Ascending aorta (tissue), 2 donors: ENCODE measurements at regions not wholly inside any gene's neighbourhood (a gene's known extent, or its start where the extent isn't known, plus 50 kb on each side); places are given as distances from the start of the nearest gene placed in this dataset.
"Not testable (repeated sequence)": the region's sequence is repeated elsewhere in the genome, so short reads cannot be mapped to it uniquely, and the experiment has no call there.

Experiments
- DNase-seq, 2 donors: peaks; one replicate each; pipeline ENCODE4 v3.0.0-alpha.2; 2019; ENCODE audit warnings: low spot score in 2 of 2
- H3K27ac ChIP-seq, 2 donors: fragments of 200-600 bp; sonication (generic); one replicate each; pipeline ENCODE4 v1.5.1; 2016 to 2017; ENCODE audit warnings: mild to moderate bottlenecking in 1 of 2
- H3K27me3 ChIP-seq: fragments of 200-600 bp; sonication (generic); one replicate; pipeline ENCODE4 v1.5.1; 2017
- H3K36me3 ChIP-seq, 2 donors: fragments of 200-600 bp; sonication (generic); one replicate each; pipeline ENCODE4 v1.5.1; 2016
- H3K4me1 ChIP-seq, 2 donors: fragments of 200-600 bp; sonication (generic); one replicate each; pipeline ENCODE4 v1.5.1; 2016 to 2017; ENCODE audit warnings: mild to moderate bottlenecking in 1 of 2
- H3K4me3 ChIP-seq, 2 donors: fragments of 200-600 bp; sonication (generic); one replicate each; pipeline ENCODE4 v1.5.1; 2016 to 2017; ENCODE audit warnings: mild to moderate bottlenecking in 1 of 2
- H3K9me3 ChIP-seq, 2 donors: fragments of 200-600 bp; sonication (generic); one replicate each; pipeline ENCODE4 v1.5.1; 2016
- intact Hi-C: fragments of 100-400 bp; cut with DNase I; formaldehyde crosslinking; loops from one replicate; pipeline ENCODE4 v1.15.1; 2023
- TF ChIP-seq, protein P1 (sequence below), 3 experiments: fragments of 200-600 bp in 2 of 3; fragments of 450-650 bp in 1 of 3; sonication (generic) in 2 of 3; IDR thresholded peaks; one replicate each; pipeline ENCODE4 v1.5.1; 2016 to 2019; ENCODE audit warnings: antibody characterized with exemption in 3 of 3, mild to moderate bottlenecking in 1 of 3, moderate library complexity in 1 of 3

DNA sequence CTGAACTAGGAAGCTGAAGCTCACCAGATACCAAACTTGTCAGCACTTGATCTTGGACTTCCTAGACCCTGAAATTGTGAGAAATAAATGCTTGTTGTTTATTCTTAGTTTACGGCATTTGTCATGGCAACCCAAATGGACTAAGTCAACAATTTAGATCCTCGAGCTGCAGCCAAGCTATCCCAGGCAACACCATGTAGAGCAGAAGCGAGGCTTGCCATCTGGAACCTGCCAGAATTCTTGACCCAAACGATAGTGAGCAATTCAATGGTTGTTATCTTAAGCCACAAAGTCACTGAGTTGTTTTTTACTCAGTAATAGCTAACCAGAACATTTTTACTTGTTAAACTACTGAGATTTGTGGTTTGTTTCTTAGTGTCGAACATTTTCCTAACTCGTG, 458.5 kb upstream of the FLRT2 start:
- no peak for DNase-seq
- H3K4me1 ChIP-seq = no peaks in the 10 kb centered on the region
- no peaks in the 10 kb centered on the region for H3K27me3 ChIP-seq
- H3K4me3 ChIP-seq = no peak overlapping the region
- TF ChIP-seq, protein P1, sequence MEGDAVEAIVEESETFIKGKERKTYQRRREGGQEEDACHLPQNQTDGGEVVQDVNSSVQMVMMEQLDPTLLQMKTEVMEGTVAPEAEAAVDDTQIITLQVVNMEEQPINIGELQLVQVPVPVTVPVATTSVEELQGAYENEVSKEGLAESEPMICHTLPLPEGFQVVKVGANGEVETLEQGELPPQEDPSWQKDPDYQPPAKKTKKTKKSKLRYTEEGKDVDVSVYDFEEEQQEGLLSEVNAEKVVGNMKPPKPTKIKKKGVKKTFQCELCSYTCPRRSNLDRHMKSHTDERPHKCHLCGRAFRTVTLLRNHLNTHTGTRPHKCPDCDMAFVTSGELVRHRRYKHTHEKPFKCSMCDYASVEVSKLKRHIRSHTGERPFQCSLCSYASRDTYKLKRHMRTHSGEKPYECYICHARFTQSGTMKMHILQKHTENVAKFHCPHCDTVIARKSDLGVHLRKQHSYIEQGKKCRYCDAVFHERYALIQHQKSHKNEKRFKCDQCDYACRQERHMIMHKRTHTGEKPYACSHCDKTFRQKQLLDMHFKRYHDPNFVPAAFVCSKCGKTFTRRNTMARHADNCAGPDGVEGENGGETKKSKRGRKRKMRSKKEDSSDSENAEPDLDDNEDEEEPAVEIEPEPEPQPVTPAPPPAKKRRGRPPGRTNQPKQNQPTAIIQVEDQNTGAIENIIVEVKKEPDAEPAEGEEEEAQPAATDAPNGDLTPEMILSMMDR (IDR thresholded peaks at IDR 0.05) = no peak
- intact Hi-C loops = no loop called here
- H3K36me3 ChIP-seq = no peaks in the 10 kb centered on the region
- H3K9me3 ChIP-seq = no peaks in the 10 kb centered on the region
- no peak overlapping the region for H3K27ac ChIP-seq

DNA sequence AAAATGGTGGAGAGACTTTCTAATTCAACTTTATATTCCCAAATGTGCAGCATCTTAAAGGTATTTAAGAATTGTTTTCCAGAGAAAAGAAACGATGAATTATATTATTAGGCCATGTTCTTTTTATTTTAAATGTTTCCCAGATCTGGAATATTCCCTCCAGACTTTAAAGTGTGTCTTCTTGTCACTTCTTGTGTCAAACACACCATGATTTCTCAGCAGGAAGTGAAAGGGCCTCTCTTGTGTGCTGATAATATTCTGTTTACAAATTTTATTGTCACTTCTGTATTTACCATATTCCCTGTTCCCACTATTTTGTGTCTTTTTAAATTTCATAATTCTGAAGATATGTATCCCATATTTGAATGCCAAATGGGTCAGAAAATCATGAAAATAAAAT, 455.0 kb upstream of the FLRT2 start:
- H3K36me3 ChIP-seq = no peaks in the 10 kb centered on the region
- no peak overlapping the region for H3K4me3 ChIP-seq
- DNase-seq = no peak
- TF ChIP-seq, protein P1 (IDR thresholded peaks at IDR 0.05) = no peak
- intact Hi-C loops = no loop called here
- H3K27ac ChIP-seq = no peak overlapping the region
- H3K9me3 ChIP-seq = no peaks in the 10 kb centered on the region
- no peaks in the 10 kb centered on the region for H3K4me1 ChIP-seq
- H3K27me3 ChIP-seq = no peaks in the 10 kb centered on the region

DNA sequence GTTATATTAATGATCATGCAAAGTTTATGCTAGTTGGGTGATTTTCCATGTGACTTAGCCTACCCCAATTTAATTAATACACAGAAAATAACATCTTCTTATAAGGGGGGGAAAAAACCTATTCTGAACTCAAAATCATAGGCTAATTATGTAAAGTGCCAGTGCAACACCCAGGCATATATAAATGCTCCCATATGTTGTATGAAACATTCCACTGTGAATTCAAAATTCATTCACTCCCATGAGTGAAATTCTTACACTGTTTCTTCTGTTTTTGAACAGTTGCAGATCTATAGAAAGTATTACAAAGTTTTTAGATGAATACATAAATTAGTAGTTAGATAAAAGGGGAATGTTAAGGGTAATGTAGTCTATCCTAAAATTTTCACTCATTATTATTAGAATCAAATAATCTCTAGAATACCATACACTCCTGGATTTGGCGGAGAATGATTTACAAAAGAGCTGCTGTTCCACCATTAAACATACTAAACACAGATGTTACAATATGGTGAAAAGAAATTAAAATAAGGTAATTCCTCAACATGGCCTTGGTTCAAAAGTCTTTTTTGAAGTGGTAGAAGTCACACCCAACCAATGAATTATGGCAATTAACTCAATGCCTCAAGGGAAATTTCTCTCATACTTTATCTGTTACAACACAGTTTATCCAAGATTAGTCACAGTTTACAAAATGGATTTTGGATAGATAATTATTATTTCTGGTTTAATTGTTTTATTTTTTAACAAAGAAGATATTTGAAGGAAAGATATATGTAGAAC, 454.1 kb upstream of the FLRT2 start:
- Histone ChIP-seq H3K9me3 (no peaks in the 10 kb centered on the region), H3K36me3 (no peaks in the 10 kb centered on the region), H3K27ac (no peak overlapping the region), H3K27me3 (no peaks in the 10 kb centered on the region), H3K4me1 (no peaks in the 10 kb centered on the region), H3K4me3 (no peak overlapping the region)
- no peak for DNase-seq
- TF ChIP-seq, protein P1 (IDR thresholded peaks at IDR 0.05) = no peak
- intact Hi-C loops = no loop called here

DNA sequence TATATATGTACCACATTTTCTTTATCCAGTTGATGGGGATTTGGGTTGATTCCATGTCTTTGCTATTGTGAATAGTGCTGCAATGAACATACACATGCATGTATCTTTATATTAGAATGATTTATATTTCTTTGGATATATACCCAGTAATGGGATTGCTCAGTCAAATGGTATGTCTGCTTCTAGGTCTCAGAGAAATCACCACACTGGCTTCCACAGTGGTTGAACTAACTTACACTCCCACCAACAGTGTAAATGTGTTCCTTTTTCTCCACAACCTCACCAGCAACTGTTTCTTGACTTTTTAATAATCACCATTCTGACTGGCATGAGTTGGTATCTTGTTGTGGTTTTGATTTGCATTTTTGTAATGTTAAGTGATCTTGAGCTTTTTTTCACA, 452.2 kb upstream of the FLRT2 start:
- H3K4me1 ChIP-seq, H3K4me3 ChIP-seq, DNase-seq, H3K27ac ChIP-seq, H3K27me3 ChIP-seq, H3K36me3 ChIP-seq, H3K9me3 ChIP-seq, intact Hi-C loops: not testable (repeated sequence)

DNA sequence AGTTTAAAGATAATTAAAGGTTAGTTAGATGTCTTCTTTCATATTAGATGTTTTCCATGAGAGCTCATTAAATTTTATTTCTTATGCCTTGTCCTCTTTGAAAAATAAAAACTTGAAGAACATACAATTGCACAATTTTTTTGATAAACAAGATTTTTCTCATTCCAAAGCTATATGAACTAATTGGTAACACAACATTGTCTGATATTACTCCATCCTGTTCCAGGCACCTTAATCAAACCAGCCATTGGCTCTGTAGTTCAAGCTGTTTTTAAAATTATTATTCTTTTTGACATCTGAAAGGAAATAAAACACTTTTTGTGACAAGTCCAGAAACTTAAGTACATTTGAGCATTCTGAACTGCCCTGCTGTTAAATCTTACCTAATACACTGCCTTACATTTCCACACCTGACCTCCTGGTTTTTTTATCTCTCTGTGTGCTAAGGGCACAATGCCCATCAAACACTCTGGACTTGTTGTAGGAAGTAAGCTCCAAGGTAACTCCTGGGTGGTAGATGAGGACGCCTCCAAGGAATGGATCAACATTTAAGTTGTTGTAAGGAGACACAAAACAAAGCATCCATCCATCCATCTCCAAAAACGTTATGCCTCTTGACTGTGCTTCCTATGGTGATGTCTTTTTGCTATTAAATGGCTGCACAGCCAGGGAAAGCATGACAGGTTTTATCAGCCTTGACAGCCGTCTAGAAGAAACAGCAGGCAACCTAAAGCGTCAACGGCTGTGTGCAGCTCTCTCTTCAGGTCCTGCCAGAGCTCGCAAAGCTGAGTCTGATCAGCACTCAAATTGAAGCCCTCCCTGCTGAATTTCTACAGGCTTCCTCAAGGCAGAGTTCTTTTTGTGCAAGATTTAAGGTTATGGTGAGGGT, 449.9 kb upstream of the FLRT2 start:
- no peak for DNase-seq
- no peaks in the 10 kb centered on the region for H3K27me3 ChIP-seq
- intact Hi-C loops = no loop called here

More for the DNA sequence above, 449.9 kb upstream of the FLRT2 start:
- Histone ChIP-seq H3K9me3 (no peaks in the 10 kb centered on the region), H3K27ac (no peak overlapping the region), H3K36me3 (no peaks in the 10 kb centered on the region), H3K4me1 (no peaks in the 10 kb centered on the region), H3K4me3 (no peak overlapping the region)
- TF ChIP-seq, protein P1 (IDR thresholded peaks at IDR 0.05) = no peak
